PC-9 (cell line): ENCODE measurements at regions not wholly inside any gene's neighbourhood (a gene's known extent, or its start where the extent isn't known, plus 50 kb on each side); places are given as distances from the start of the nearest gene placed in this dataset.

ENCODE experiments used
- EZH2 ChIP-seq: fragments of 200-600 bp; sonication (generic); IDR thresholded peaks from 2 replicates; pipeline ENCODE4 v1.8.0; 2017; ENCODE audit warnings: antibody characterized with exemption, low read depth
- TF ChIP-seq, protein P1 (sequence below): fragments of 200-600 bp; sonication (generic); conservative IDR thresholded peaks from 2 replicates; pipeline ENCODE4 v1.6.1; 2017; ENCODE audit warnings: mixed run types, antibody characterized with exemption, mild to moderate bottlenecking, moderate library complexity

DNA sequence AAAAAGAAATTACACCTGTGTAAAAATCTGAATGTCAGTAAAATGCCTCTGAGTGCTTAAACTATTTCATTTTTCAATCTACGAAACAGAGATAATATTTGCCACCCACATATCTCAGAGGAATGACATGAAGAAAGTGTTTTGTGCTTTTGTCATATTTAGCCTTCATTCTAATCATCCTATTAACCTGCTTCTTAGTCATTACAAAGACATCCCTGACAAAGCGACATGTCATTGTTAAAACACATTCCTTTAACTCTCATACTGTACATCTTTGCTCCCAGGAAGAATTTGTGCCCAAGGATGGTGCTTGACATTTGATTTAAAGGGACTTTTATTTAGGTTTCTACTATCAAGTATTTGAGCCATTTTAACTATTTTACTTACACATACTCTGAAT lies 275.9 kb downstream of the DMRTA1 start:
- TF ChIP-seq, protein P1, sequence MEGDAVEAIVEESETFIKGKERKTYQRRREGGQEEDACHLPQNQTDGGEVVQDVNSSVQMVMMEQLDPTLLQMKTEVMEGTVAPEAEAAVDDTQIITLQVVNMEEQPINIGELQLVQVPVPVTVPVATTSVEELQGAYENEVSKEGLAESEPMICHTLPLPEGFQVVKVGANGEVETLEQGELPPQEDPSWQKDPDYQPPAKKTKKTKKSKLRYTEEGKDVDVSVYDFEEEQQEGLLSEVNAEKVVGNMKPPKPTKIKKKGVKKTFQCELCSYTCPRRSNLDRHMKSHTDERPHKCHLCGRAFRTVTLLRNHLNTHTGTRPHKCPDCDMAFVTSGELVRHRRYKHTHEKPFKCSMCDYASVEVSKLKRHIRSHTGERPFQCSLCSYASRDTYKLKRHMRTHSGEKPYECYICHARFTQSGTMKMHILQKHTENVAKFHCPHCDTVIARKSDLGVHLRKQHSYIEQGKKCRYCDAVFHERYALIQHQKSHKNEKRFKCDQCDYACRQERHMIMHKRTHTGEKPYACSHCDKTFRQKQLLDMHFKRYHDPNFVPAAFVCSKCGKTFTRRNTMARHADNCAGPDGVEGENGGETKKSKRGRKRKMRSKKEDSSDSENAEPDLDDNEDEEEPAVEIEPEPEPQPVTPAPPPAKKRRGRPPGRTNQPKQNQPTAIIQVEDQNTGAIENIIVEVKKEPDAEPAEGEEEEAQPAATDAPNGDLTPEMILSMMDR = no peak
- TF ChIP-seq EZH2 = no peak
